Cardiac muscle cell (in vitro differentiated cells and primary cell): ENCODE measurements at regions not wholly inside any gene's neighbourhood (a gene's known extent, or its start where the extent isn't known, plus 50 kb on each side); places are given as distances from the start of the nearest gene placed in this dataset.
"Not testable (repeated sequence)": the region's sequence is repeated elsewhere in the genome, so short reads cannot be mapped to it uniquely, and the experiment has no call there.

Source experiments
- DNase-seq, 2 donors: peaks; one replicate each; pipeline versions ENCODE4 v3.0.0 to v3.0.0-alpha.2; 2010 to 2017; ENCODE audit warnings: low read depth in 1 of 2, low spot score in 1 of 2
- H3K27ac ChIP-seq: fragments of 200-600 bp; sonication (generic); 2 replicates; pipeline ENCODE4 v1.5.1; 2016
- H3K27me3 ChIP-seq: fragments of 200-600 bp; sonication (generic); 2 replicates; pipeline ENCODE4 v1.6.0; 2016; ENCODE audit warnings: control low read depth
- H3K36me3 ChIP-seq: fragments of 200-600 bp; sonication (generic); 2 replicates; pipeline ENCODE4 v1.5.1; 2016; ENCODE audit warnings: control low read depth
- H3K4me1 ChIP-seq: fragments of 200-600 bp; sonication (generic); 2 replicates; pipeline ENCODE4 v1.8.1; 2017; ENCODE audit warnings: low read depth, mild to moderate bottlenecking, mixed run types
- H3K4me3 ChIP-seq: fragments of 200-600 bp; sonication (generic); 2 replicates; pipeline ENCODE4 v1.5.1; 2016; ENCODE audit warnings: mild to moderate bottlenecking
- H3K9me3 ChIP-seq: fragments of 200-600 bp; sonication (generic); 2 replicates; pipeline ENCODE4 v1.5.1; 2017; ENCODE audit warnings: low read depth, mild to moderate bottlenecking, control low read depth
- CTCF ChIP-seq: IDR thresholded peaks from 2 replicates; pipeline ENCODE4 v1.5.1; 2012; ENCODE audit warnings: low read depth, mild to moderate bottlenecking, low read length

GRCh38 chr5:92849756-92850155, 731.3 kb downstream of the NR2F1-AS1 start:
- H3K4me3 ChIP-seq: no peak overlapping the region
- no peak for TF ChIP-seq CTCF
- H3K4me1 ChIP-seq: no peaks in the 10 kb centered on the region
- no peaks in the 10 kb centered on the region for H3K9me3 ChIP-seq
- H3K27ac ChIP-seq: no peak overlapping the region
- DNase-seq: no peak
- peaks cover 16% of the 10 kb centered on the region for H3K27me3 ChIP-seq
- H3K36me3 ChIP-seq: no peaks in the 10 kb centered on the region

GRCh38 chr5:92841604-92842155, 739.3 kb downstream of the NR2F1-AS1 start:
- no peaks in the 10 kb centered on the region for H3K4me1 ChIP-seq
- no peak overlapping the region for H3K4me3 ChIP-seq
- no peaks in the 10 kb centered on the region for H3K27me3 ChIP-seq
- no peaks in the 10 kb centered on the region for H3K9me3 ChIP-seq
- TF ChIP-seq CTCF: no peak
- H3K27ac ChIP-seq: no peak overlapping the region
- H3K36me3 ChIP-seq: no peaks in the 10 kb centered on the region
- no peak for DNase-seq

GRCh38 chr5:92838253-92838652, 742.8 kb downstream of the NR2F1-AS1 start:
- no peaks in the 10 kb centered on the region for H3K4me1 ChIP-seq
- H3K27ac ChIP-seq: no peak overlapping the region
- TF ChIP-seq CTCF: no peak
- no peak overlapping the region for H3K4me3 ChIP-seq
- no peaks in the 10 kb centered on the region for H3K27me3 ChIP-seq
- H3K36me3 ChIP-seq: no peaks in the 10 kb centered on the region
- peak; percentile 10 to 50 for DNase-seq
- no peaks in the 10 kb centered on the region for H3K9me3 ChIP-seq

DNA sequence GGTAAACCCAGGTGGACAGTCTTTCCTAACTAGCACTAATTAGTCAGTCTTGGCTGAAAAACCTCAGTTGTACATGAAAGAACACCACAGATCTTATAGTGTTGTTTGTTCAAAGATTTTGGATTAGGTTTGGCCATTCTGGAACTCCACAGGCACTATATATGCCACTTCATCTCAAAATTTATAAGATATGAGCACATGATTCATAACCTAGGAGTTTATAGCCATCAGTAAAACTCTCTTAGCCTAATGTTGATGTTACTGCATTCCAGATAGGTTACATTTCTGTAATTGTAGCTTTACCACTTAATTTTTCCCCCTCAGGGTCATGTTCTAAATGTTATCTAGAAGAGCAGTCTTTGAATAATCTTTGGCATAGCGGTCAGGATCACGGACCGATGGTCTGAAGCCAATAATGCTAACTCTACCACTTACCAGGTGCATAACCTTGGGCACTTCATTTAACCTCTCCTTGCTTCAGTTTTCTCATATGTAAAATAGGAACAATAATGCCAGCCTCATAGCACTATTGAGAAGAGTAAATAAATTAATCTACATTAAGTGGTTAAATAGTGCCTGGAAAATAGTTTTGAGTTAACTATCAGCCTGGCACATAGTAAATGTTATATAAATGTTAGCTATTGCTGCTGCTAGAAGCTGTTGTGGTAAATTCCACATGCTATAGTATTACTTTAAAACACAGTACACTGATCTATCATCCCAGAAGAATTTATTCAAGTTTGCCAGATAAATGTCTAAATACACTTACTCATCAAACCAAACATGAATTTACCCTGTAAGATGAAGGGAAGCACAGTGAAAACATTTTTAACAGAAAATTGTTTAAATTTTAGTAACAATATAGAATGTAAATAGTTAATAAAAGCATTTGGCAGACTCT, 743.9 kb downstream of the NR2F1-AS1 start:
- Histone ChIP-seq H3K4me3 (no peak overlapping the region), H3K27me3 (no peaks in the 10 kb centered on the region), H3K36me3 (no peaks in the 10 kb centered on the region), H3K9me3 (no peaks in the 10 kb centered on the region), H3K27ac (no peak overlapping the region), H3K4me1 (no peaks in the 10 kb centered on the region)
- no peak for TF ChIP-seq CTCF
- peak in 1 of 2 donors; percentile 13 for DNase-seq

DNA sequence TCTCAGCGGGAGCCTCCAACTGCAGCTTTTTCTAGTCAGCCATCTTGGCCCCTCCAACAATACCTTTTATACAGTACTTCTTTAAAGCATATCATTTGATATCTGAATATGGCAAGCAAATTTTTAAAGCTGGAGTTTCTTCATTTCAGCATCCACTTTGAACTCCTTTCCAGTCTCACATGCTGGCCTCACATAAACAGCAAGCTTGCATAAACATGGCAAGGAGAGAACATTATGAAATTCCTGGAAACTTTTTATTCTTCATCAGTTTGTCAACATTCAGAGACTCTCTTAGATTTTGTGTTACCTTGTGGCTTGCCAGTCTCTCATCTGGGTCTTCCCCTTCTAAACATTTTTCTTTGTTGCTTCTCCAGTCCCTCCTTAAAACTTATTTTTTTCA, 745.3 kb downstream of the NR2F1-AS1 start:
- Histone ChIP-seq H3K9me3 (no peaks in the 10 kb centered on the region), H3K27me3 (no peaks in the 10 kb centered on the region), H3K4me3 (no peak overlapping the region), H3K36me3 (no peaks in the 10 kb centered on the region), H3K4me1 (no peaks in the 10 kb centered on the region), H3K27ac (no peak overlapping the region)
- TF ChIP-seq CTCF: no peak
- no peak for DNase-seq

- not testable (repeated sequence) for H3K27ac ChIP-seq, H3K36me3 ChIP-seq, H3K4me1 ChIP-seq, DNase-seq, H3K9me3 ChIP-seq, H3K4me3 ChIP-seq, H3K27me3 ChIP-seq
These were observed 757.5 kb downstream of the NR2F1-AS1 start for GRCh38 chr5:92823551-92823950.
